ENCODE measurements at regions not wholly inside any gene's neighbourhood (a gene's known extent, or its start where the extent isn't known, plus 50 kb on each side); places are given as distances from the start of the nearest gene placed in this dataset.
"Not testable (repeated sequence)": the region's sequence is repeated elsewhere in the genome, so short reads cannot be mapped to it uniquely, and the experiment has no call there.

DNA sequence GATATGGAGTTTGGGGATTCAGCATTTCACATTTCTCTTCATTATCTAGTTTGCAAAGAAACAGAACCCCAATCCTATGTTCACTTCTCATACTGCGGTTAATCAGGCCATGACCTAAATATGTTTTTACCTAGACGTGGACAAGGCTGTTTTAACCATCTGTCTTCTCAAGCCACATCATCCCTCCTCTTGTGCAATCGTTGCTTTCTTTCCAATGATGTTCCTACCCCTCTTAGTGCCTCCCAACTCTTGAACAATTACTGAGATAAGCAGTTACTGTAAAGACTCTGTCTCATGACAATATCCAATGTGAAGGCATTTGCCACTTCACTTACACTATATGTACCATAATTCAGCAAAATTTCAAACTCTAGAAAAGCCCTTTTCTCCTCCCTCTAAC, 406.2 kb downstream of the LIG4 start:
- no peak for DNase-seq

DNA sequence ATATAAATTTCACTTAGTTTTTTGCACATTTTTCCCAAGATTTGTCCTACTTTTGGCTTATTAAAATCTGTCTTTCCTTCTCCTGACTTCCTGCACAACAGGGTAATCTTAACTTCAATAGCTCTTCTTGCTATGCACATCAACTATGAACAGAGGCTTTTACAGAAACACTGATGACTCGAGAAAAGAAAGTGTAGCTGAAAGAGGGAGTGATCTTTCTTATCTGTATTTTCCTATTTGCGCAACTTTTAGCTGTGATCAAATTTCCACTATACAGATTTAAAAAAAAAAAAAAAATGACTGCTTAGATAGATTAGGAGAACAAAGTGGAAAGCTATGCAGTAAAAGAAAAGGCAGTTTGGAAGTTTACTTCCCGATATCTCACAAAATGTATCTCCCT, 406.9 kb downstream of the LIG4 start:
- no peak for DNase-seq

DNA sequence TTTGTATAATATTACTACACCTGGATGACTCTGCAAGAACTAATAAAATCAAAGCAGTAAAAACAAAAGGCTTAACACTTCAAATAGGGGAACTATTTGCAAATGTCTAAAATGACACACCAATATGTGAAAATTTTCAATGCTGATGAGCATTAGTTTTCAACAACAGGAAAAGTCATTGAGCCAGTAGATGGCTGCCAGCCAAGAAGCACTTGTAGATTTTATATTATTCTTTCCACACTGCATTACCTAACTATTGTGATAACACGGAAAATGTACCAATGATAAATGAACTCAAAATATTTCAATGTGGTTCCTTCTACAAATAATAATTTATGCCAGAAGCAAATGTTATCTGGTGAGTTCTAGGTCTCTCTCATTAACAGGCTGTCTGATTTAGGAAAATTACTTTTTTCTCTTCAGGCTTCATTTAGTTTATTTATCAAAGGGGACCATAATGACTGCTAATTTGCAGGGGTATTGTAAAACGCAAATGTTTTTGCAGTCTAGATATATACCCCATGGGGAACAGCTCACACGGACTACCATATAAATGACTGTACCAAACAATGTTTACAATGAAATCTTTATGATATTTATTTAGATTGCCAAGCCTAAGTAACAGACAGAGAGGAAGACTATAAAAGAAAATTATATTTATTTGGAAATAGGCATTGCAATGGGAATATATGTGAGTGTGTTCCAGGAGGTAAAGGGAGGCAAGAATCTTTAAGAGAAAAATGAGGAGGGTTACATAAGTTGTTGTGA, 407.8 kb downstream of the LIG4 start:
- no peak for DNase-seq

DNA sequence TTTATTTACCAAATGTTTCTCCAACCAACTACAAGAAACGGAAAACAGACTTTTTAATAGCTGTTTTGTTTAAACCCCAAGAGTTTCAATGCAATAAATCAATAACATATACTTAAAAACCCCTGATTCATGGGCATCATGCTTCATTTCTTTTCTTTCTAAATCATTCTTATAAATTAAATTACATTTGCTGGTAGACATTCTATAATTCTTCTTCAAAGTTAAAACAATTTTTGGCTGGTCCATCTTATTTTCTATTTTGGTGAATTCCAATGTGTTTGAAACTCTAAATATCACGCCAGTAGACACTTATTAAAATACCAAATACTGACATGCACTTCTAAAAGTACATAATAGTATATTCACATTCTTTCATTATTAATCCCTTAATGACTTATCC, 408.6 kb downstream of the LIG4 start:
- DNase-seq: no peak

DNA sequence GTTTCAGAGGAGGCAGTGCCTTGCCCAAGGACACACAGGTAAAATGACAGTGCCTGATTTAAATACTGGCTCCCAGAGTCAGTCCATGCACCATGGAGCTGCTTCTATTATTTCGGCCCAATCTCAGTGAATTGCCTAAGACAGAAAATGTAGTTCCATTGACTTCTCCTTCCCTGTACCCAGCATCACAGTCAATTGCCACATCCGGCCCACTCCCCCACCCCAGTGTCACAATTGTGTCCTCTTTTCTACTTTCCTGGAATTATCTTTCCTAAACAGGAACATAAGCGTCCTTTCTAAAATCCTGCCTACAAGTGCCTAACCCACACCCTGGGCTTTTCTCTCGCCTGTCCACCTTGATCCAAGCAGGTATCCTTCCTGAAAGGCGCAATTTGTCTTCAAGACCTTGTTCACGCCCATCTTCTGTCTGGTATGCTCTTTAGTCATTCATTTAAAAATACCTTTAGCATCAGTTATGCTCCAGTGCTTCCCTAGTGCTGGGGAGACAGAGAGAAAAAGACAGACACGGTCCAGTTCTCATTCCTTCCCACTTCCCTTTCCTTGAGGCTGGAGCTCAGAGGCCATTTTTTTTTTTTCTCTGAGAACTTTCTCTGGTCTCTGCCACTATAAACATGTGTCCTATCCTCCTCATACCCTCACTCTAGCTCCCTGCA, 411.4 kb downstream of the LIG4 start:
- DNase-seq: no peak

DNA sequence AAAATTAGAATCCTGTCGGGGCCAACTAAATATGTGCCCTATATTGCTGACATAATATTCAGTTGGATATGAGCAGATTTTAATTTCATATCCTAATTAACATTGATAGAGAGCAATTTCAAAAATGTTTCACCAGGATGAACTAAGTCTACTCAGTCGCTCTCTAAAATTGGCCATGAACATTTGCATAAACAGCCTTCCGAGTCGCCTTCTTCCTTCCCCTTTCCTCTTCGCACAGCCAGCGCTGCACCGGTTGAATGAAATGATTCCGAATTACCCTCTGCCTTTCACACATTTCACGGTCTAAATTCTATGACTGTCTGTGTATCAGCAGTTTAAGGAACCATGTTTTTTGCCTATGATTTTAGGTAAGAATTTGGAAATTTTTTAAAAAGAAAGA, 413.7 kb downstream of the LIG4 start:
- DNase-seq: no peak

DNA sequence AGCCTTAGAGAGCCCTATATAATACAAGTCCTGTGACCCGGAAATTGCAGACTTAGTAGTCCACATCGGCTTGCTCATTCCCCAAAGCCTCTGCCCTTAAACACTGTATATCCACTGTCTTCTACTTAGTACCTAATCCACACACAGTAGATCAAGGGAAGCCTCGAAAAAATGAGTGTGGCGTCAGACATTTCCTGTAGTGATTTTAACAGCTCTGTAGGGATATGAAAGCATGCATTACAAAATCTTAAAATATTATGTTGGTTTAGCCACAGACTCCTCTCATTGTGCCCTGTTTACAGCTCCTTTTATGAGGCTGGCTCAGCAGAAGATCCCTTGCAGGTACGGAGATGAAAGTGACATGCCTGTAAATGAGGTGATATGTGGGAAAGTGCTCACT, 416.3 kb downstream of the LIG4 start:
- no peak for DNase-seq

DNA sequence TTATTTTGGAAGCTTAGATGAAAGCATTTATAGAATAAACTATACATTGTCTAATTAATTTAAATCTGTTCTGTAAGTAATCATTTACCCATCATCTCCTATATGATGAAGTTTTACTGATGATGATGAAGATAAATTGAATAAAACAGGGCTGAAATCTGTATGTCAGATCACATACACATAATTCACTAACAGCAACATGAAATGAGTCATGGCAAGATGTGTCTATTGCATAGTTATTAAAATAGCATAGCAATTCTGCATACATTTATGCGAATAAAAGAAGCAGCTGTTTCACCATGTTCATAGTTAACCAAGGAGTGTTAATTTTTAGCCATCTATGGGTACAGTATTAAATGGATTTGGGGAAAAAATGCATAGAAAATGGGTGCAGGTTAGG, 424.9 kb downstream of the LIG4 start:
- no peak for DNase-seq

DNA sequence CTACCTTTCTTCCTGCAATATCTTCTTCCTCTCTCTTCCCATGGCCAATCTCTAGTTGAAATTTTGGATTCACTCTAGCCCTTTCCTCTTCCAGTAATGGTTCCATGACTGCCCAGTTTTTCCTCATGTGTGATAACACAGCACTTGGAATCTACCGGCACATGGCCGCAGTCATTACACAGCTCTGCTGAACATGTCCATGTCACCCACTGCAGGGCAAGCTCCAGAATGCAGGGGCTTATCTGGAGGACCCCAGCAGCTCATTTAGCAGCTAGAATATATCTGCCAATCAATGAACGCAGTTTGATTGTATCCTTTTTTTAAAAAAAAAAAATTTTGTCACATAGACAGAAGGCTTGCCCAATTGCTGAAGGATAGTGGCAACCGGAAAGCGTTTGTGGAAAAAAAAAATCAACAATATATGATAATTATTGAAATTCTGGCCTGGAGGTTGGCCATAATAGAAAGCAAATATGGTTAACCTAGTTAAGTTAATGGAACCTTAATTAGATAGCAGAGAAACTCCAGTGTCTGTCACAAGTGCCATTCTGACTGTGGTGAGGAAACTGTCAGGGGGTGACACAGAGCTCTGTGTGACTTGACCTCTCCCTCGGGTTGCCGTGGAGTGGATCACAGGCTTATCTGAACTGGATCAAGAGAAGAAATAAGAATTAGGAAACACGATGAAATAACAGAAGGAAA, 426.7 kb downstream of the LIG4 start:
- DNase-seq: no peak

DNA sequence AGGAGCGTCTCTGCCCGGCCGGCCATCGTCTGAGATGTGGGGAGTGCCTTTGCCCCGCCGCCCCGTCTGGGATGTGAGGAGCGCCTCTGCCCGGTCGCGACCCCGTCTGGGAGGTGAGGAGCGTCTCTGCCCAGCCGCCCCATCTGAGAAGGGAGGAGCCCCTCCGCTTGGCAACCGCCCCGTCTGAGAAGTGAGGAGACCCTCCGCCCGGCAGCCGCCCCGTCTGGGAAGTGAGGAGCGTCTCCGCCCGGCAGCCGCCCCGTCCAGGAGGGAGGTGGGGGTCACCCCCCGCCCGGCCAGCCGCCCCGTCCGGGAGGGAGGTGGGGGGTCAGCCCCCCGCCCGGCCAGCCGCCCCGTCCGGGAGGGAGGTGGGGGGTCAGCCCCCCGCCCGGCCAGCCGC, 432.7 kb downstream of the LIG4 start:
- not testable (repeated sequence) for DNase-seq

- no peak for DNase-seq
Observed at GRCh38 chr13:107778094-107778493, 437.2 kb downstream of the LIG4 start.

DNA sequence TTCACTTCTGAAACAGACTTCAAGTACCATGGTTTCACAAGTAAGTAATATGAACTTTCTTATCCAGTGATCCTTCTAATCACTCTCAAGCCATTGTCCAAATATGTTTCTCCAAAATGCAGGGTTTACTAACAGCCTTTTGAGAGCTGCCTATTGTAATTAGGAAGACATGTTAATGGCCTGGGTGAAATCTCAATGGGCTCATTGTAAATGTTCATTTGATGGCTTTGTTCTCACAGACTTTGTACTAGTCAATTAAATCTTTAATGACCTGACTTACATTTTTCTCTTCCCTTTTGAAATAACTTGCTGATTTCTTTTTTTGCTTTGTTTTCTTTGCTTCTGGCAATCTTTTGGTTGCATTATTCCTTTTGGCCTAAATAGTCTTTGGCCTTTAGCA, 444.8 kb downstream of the LIG4 start:
- DNase-seq: no peak

DNA sequence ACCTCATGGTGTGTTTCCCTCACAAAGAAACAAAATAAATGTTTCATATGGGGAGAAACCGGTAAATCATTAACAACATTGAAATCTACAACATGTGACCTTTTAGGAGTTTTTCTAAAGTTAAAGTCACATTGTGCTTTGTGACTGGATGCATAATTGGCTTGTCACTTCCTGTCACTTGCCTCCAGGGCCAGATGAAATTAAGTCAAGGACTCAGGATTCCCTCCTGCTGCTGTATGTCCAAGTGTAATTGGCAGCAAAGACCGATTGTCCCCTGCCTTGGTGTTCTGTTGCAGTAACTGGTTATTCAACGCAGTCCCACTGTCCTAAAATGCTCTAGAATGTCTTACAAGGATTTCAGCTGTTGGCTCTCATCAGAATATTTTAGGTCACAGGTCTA, 448.2 kb downstream of the LIG4 start:
- no peak for DNase-seq

GRCh38 chr13:107765724-107766401, 449.5 kb downstream of the LIG4 start:
- DNase-seq: no peak

DNA sequence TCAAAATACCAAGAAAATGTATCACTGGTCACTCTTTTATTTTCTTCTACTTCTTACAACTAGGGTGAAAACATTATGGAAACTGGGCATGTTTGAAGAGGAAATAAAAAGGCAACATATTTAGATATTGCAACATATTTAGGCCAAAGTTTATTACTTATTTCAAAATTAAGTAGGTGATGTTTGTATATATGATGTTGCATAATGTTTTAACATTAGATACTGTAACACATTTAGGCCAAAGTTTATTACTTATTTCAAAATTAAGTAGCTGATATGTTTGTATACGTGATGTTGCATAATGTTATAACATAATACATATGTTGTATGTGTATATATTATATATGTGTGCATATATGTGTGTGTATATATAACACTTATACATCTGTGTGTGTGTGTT, 451.3 kb downstream of the LIG4 start:
- no peak for DNase-seq

DNA sequence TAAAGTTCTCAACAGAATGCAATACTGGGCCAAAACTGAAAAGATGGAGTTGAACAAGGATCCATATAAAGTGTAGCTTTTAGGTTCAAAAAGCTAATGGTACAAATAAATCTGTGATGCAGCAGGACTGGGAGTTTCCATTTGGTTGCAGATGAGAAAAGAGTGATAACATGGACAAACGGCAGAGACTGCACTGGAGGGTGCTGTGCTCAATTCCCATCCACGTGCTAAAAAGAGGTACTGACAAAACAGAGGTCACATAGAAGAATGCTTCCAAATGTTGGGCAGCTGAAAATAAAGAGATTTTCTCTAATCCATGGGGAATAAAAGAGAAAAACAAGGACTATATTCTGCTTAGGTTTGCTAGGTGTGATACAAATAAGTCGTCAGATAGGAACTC, 461.6 kb downstream of the LIG4 start:
- DNase-seq: no peak

DNA sequence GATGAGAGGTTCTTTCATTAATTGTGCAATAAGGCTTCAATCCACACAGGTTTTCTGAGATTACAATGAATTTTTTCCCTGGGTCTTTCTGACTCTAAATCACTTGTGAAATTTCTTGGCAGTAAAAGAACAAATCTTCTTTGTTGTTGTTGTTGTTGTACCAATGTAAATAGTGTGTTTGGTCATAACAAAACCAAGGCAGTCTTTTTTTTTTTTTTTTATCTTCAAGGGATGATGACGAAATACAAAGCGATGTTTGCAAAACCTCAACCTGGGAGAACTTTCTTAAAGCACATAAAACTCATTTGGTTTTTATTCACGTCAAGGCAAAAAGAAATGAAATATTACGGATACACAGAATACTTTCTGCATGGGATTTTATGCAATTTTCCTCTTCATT, 462.0 kb downstream of the LIG4 start:
- no peak for DNase-seq

- no peak for DNase-seq
Observed at GRCh38 chr13:107743983-107744382, 471.4 kb downstream of the LIG4 start.

- DNase-seq: no peak
Observed at GRCh38 chr13:107743526-107743925, 471.8 kb downstream of the LIG4 start.

DNA sequence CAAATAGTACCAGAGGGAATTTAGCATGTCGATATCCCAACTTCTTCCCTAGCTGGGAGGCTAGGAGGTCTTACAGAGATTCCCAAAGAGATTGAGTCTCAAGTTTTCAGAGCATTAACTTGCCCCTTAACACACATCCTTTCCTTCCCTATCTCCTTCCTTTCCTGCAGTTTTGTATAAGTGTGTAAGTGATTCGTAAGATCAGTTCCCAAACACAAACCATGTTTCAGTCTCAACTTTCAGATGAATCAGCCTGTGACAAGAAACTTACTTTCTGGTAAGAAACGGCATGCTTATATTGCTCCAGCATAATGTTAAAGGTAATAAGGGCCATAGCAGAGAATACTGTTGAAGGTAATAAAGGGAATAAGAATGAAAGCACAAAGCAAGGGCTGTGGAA, 472.2 kb downstream of the LIG4 start:
- no peak for DNase-seq

DNA sequence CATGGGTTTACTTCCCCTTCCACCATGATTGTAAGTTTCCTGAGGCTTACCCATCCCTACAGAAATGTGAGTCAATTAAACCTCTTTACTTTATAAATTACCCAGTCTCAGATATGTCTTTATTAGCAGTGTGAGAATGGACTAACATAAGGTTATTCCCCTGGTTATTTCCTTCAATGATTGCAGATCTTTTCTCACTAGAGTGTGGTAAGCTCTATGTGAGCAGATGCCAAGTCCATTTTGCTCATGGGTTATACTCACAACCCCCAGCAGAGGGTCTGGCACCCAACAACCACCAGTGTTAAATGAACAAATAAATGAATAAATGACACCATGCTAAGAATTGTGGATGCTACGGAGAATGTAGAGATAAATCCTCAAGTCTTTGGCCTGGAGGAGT, 472.8 kb downstream of the LIG4 start:
- DNase-seq: no peak

GRCh38 chr13:107738004-107738403, 477.3 kb downstream of the LIG4 start:
- DNase-seq: no peak

- DNase-seq: no peak
Observed at GRCh38 chr13:107736731-107737130, 478.6 kb downstream of the LIG4 start.

GRCh38 chr13:107736170-107736569, 479.2 kb downstream of the LIG4 start:
- no peak for DNase-seq
